ENCODE measurements at regions not wholly inside any gene's neighbourhood (a gene's known extent, or its start where the extent isn't known, plus 50 kb on each side); places are given as distances from the start of the nearest gene placed in this dataset.

GRCh38 chr4:54541426-54542118, 116.2 kb upstream of the KIT start:
- no peak for TF ChIP-seq CTCF (IDR thresholded peaks at IDR 0.05; ENCODE audit: low read length)
- TF ChIP-seq EZH2 (optimal IDR thresholded peaks at IDR 0.05; ENCODE audit: low read depth, low read length), result no peak
